Neural cell (in vitro differentiated cells): ENCODE measurements at regions not wholly inside any gene's neighbourhood (a gene's known extent, or its start where the extent isn't known, plus 50 kb on each side); places are given as distances from the start of the nearest gene placed in this dataset.

Experiments
- H2AFZ ChIP-seq: fragments of 200-600, 300-800 bp; sonication (generic), shearing (Covaris generic); 2 replicates; pipeline ENCODE4 v1.6.0; 2014; ENCODE audit warnings: low read depth, mild to moderate bottlenecking, antibody characterized with exemption, low read length, moderate library complexity
- H3F3A ChIP-seq: fragments of 200-600 bp; shearing (Covaris generic); 2 replicates; pipeline ENCODE4 v1.6.1; 2016; ENCODE audit warnings: mild to moderate bottlenecking, moderate library complexity, mixed read lengths, antibody characterized with exemption, low read length; ENCODE audit not compliant: insufficient read depth, poor library complexity, severe bottlenecking
- H3K27ac ChIP-seq: fragments of 200-600, 300-800 bp; sonication (generic), shearing (Covaris generic); 2 replicates; pipeline ENCODE4 v1.5.1; 2014; ENCODE audit warnings: mild to moderate bottlenecking, low read length, moderate library complexity
- H3K27me3 ChIP-seq: fragments of 300-800, 200-600 bp; sonication (generic), shearing (Covaris generic); 2 replicates; pipeline ENCODE4 v1.6.0; 2014; ENCODE audit warnings: mild to moderate bottlenecking, low read depth, low read length, moderate library complexity; ENCODE audit not compliant: insufficient read depth
- H3K36me3 ChIP-seq: fragments of 300-800, 200-600 bp; sonication (generic), shearing (Covaris generic); 2 replicates; pipeline ENCODE4 v1.5.1; 2014; ENCODE audit warnings: mild to moderate bottlenecking, antibody characterized with exemption, low read length, moderate library complexity; ENCODE audit not compliant: insufficient read depth
- H3K4me2 ChIP-seq: fragments of 300-800, 200-600 bp; sonication (generic), shearing (Covaris generic); 2 replicates; pipeline ENCODE4 v1.6.0; 2014; ENCODE audit warnings: mild to moderate bottlenecking, low read length
- H3K4me3 ChIP-seq: fragments of 300-800, 200-600 bp; sonication (generic), shearing (Covaris generic); 2 replicates; pipeline ENCODE4 v1.5.1; 2014; ENCODE audit warnings: mild to moderate bottlenecking, low read length, moderate library complexity
- H3K79me2 ChIP-seq: fragments of 200-600 bp; shearing (Covaris generic); replicated peaks from 2 replicates; pipeline ENCODE4 v1.6.0; 2014; ENCODE audit warnings: mild to moderate bottlenecking, low read length, moderate library complexity; ENCODE audit not compliant: insufficient read depth
- H3K9ac ChIP-seq: fragments of 300-800, 200-600 bp; sonication (generic), shearing (Covaris generic); 2 replicates; pipeline ENCODE4 v1.6.1; 2016; ENCODE audit warnings: mild to moderate bottlenecking, low read length, mixed read lengths
- H3K9me2 ChIP-seq: fragments of 200-600 bp; shearing (Covaris generic); 2 replicates; pipeline ENCODE4 v1.6.1; 2016; ENCODE audit warnings: mild to moderate bottlenecking, low read length, mixed read lengths; ENCODE audit not compliant: insufficient read depth
- H3K9me3 ChIP-seq: fragments of 200-600, 300-800 bp; sonication (generic), shearing (Covaris generic); 2 replicates; pipeline ENCODE4 v1.6.1; 2016; ENCODE audit warnings: mild to moderate bottlenecking, mixed run types, low read length, moderate library complexity, mixed read lengths
- H4K20me1 ChIP-seq: fragments of 200-600 bp; shearing (Covaris generic); 2 replicates; pipeline ENCODE4 v1.6.1; 2016; ENCODE audit warnings: mild to moderate bottlenecking, mixed run types; ENCODE audit not compliant: insufficient read depth
- EP300 ChIP-seq: fragments of 450-650 bp; conservative IDR thresholded peaks from 2 replicates; pipeline ENCODE4 v1.6.1; 2014; ENCODE audit warnings: antibody characterized with exemption, mild to moderate bottlenecking, moderate library complexity; ENCODE audit not compliant: poor library complexity, severe bottlenecking
- EZH2 ChIP-seq: fragments of 200-600, 300-800 bp; shearing (Covaris generic), sonication (generic); IDR thresholded peaks from 2 replicates; pipeline ENCODE4 v1.6.1; 2014; ENCODE audit warnings: antibody characterized with exemption, low read length, borderline replicate concordance, mild to moderate bottlenecking; ENCODE audit not compliant: insufficient read depth, poor library complexity, severe bottlenecking
- MXI1 ChIP-seq: fragments of 450-650 bp; conservative IDR thresholded peaks from 2 replicates; pipeline ENCODE4 v1.6.1; 2014; ENCODE audit warnings: antibody characterized with exemption, mild to moderate bottlenecking; ENCODE audit not compliant: poor library complexity, severe bottlenecking
- POLR2AphosphoS5 ChIP-seq: IDR thresholded peaks from 2 replicates; pipeline ENCODE4 v1.6.1; 2012
- RAD21 ChIP-seq: fragments of 450-650 bp; conservative IDR thresholded peaks from 2 replicates; pipeline ENCODE4 v1.6.1; 2014; ENCODE audit warnings: antibody characterized with exemption, mild to moderate bottlenecking, moderate library complexity
- SMC3 ChIP-seq: fragments of 450-650 bp; conservative IDR thresholded peaks from 2 replicates; pipeline ENCODE4 v1.6.1; 2014; ENCODE audit warnings: antibody characterized with exemption, mild to moderate bottlenecking, moderate library complexity; ENCODE audit not compliant: poor library complexity
- TAF1 ChIP-seq: IDR thresholded peaks from 2 replicates; pipeline ENCODE4 v1.6.1; 2012; ENCODE audit warnings: low read depth
- TF ChIP-seq, protein P1 (sequence below): IDR thresholded peaks from 2 replicates; pipeline ENCODE4 v1.6.1; 2012; ENCODE audit warnings: borderline replicate concordance
- TF ChIP-seq, protein P2 (sequence below): fragments of 450-650 bp; IDR thresholded peaks from 2 replicates; pipeline ENCODE4 v1.5.1; 2014; ENCODE audit warnings: antibody characterized with exemption, mild to moderate bottlenecking, moderate library complexity; ENCODE audit not compliant: poor library complexity, severe bottlenecking

- no peaks in the 10 kb centered on the region for H3K9me3 ChIP-seq
- H3F3A ChIP-seq, result no peaks in the 10 kb centered on the region
- no peak overlapping the region for H3K4me3 ChIP-seq
- H3K9me2 ChIP-seq, result no peaks in the 10 kb centered on the region
- H3K27me3 ChIP-seq, result no peaks in the 10 kb centered on the region
- no peak overlapping the region for H3K9ac ChIP-seq
- H3K36me3 ChIP-seq, result no peaks in the 10 kb centered on the region
- TF ChIP-seq POLR2AphosphoS5 (no peak), EP300 (no peak), RAD21 (no peak), SMC3 (no peak), MXI1 (no peak), TAF1 (no peak), EZH2 (no peak)
- TF ChIP-seq, protein P1, sequence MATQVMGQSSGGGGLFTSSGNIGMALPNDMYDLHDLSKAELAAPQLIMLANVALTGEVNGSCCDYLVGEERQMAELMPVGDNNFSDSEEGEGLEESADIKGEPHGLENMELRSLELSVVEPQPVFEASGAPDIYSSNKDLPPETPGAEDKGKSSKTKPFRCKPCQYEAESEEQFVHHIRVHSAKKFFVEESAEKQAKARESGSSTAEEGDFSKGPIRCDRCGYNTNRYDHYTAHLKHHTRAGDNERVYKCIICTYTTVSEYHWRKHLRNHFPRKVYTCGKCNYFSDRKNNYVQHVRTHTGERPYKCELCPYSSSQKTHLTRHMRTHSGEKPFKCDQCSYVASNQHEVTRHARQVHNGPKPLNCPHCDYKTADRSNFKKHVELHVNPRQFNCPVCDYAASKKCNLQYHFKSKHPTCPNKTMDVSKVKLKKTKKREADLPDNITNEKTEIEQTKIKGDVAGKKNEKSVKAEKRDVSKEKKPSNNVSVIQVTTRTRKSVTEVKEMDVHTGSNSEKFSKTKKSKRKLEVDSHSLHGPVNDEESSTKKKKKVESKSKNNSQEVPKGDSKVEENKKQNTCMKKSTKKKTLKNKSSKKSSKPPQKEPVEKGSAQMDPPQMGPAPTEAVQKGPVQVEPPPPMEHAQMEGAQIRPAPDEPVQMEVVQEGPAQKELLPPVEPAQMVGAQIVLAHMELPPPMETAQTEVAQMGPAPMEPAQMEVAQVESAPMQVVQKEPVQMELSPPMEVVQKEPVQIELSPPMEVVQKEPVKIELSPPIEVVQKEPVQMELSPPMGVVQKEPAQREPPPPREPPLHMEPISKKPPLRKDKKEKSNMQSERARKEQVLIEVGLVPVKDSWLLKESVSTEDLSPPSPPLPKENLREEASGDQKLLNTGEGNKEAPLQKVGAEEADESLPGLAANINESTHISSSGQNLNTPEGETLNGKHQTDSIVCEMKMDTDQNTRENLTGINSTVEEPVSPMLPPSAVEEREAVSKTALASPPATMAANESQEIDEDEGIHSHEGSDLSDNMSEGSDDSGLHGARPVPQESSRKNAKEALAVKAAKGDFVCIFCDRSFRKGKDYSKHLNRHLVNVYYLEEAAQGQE, result no peak
- TF ChIP-seq, protein P2, sequence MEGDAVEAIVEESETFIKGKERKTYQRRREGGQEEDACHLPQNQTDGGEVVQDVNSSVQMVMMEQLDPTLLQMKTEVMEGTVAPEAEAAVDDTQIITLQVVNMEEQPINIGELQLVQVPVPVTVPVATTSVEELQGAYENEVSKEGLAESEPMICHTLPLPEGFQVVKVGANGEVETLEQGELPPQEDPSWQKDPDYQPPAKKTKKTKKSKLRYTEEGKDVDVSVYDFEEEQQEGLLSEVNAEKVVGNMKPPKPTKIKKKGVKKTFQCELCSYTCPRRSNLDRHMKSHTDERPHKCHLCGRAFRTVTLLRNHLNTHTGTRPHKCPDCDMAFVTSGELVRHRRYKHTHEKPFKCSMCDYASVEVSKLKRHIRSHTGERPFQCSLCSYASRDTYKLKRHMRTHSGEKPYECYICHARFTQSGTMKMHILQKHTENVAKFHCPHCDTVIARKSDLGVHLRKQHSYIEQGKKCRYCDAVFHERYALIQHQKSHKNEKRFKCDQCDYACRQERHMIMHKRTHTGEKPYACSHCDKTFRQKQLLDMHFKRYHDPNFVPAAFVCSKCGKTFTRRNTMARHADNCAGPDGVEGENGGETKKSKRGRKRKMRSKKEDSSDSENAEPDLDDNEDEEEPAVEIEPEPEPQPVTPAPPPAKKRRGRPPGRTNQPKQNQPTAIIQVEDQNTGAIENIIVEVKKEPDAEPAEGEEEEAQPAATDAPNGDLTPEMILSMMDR, result no peak
- H3K4me2 ChIP-seq, result no peak overlapping the region
- H2AFZ ChIP-seq, result no peak overlapping the region
- no peaks in the 10 kb centered on the region for H3K79me2 ChIP-seq
- H4K20me1 ChIP-seq, result no peaks in the 10 kb centered on the region
- H3K27ac ChIP-seq, result no peak overlapping the region
Measured at GRCh38 chr5:155866971-155867370, 460.0 kb upstream of the SGCD start.

GRCh38 chr5:155867522-155868088 is 459.4 kb upstream of the SGCD start:
- H3K27me3 ChIP-seq, result no peaks in the 10 kb centered on the region
- no peak overlapping the region for H3K4me3 ChIP-seq
- no peak overlapping the region for H2AFZ ChIP-seq
- no peak overlapping the region for H3K4me2 ChIP-seq
- H3K27ac ChIP-seq, result no peak overlapping the region
- no peaks in the 10 kb centered on the region for H3K9me3 ChIP-seq
- H3K9ac ChIP-seq, result no peak overlapping the region
- H4K20me1 ChIP-seq, result no peaks in the 10 kb centered on the region
- no peaks in the 10 kb centered on the region for H3F3A ChIP-seq
- no peaks in the 10 kb centered on the region for H3K9me2 ChIP-seq
- H3K79me2 ChIP-seq, result no peaks in the 10 kb centered on the region
- no peaks in the 10 kb centered on the region for H3K36me3 ChIP-seq
- TF ChIP-seq POLR2AphosphoS5 (no peak), MXI1 (no peak), EP300 (no peak), TAF1 (no peak), SMC3 (no peak), RAD21 (no peak), EZH2 (no peak)
- TF ChIP-seq, protein P1, result no peak
- TF ChIP-seq, protein P2, result no peak
